ENCODE measurements at regions not wholly inside any gene's neighbourhood (a gene's known extent, or its start where the extent isn't known, plus 50 kb on each side); places are given as distances from the start of the nearest gene placed in this dataset.

DNA sequence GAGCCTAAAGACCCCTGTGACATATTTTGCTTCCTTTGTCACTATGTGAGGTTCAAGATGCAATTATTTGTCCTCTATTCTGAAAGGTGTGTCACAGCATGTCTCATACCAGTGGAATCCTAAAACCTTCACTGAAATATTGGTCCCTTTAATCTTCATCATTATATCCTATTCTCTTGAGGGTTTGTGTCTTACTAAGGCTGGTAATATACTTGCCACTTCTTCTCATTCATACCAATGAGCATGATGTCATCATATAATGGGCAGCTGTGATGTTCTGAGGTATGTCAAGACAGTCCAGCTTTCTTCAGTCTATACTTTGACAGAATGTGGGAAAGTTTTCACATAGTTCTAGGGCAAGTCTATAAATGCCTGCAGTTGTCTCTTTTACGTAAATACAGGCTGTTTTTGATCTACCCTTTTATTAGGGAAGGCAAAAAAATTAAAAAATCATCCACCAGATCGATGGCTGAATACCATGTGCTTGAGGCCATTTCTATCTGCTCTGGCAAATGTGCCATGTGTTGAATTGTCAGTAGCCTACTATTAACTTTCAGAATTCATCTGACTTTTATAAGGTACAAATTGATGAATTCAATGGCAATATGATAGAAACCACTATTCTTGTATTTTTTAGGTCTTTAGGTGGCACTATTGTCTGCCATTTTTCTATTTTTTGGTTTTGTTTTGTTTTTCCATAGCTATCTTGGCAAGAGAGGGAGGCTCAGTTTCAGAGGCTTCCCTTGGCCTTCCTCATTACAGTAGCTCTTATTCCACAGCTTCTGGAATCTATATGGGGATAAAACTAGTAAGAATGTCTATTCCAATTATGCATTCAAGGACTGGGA, 209.0 kb downstream of the PPARGC1A start:
- no peak for ATAC-seq

DNA sequence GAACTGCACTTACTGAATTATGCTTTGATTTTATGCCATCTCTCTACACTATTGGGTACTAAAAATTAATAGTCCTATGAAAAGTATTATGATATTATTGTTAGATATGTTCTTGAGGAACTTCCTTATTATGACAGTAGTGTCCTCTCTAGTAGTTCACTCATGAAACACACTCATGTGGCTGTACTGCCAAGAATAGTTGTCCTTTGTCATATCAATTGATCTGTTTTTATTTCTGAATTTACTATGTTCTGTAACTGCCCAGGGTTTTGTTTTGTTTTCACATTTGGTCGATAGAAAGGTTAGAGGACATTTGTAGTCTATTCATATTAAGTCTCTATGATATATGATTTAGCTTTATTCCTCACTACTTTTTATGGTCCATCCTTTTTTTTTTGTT, 215.2 kb downstream of the PPARGC1A start:
- ATAC-seq: no peak
- intact Hi-C loops (cut with DNase I): no loop called here
- DNase-seq (ENCODE audit: missing footprints): no peak

More for the DNA sequence above, 209.0 kb downstream of the PPARGC1A start:
- intact Hi-C loops (cut with DNase I): loop anchor here (2.0 kb wide), 1 partner anchor 738 kb away; no protein-coding TSS in a partner anchor
- DNase-seq (ENCODE audit: missing footprints): no peak

DNA sequence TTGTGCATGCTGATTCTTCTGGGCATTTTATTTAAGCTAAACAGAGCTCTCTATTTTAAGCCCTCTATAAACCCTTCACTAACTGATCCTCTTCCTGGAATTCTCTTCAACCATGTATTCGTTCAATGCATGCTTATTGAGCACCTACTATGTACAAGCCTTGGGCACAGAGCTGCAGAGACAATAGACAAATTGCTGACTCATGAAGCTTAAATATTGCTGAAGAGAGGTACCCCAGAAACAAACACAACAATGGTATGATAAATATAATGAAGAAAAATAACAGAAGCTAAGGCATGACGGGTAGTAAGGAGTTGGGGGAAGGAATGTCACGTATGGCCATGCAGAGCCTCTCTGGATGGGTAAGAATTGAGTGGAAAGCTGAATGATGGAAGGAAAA, 222.2 kb downstream of the PPARGC1A start:
- DNase-seq (ENCODE audit: missing footprints): no peak
- ATAC-seq: no peak
- intact Hi-C loops (cut with DNase I): no loop called here

DNA sequence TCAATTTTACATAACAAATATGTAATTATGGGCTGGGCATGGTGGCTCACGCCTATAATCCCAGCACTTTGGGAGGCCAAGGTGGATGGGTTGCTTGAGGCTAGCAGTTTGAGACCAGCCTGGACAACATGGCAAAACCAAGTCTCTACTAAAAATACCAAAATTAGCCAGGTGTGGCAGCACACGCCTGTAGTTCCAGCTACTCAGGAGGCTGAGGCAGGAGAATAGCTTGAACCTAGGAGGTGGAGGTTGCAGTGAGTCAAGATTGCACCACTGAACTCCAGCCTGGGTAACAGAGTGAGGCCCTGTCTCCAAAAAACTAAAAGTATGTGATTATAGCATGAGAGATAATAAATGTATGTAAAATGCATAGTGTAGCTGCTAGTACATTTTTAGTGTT, 229.0 kb downstream of the PPARGC1A start:
- intact Hi-C loops (cut with DNase I): no loop called here
- no peak for ATAC-seq
- no peak for DNase-seq (ENCODE audit: missing footprints)

DNA sequence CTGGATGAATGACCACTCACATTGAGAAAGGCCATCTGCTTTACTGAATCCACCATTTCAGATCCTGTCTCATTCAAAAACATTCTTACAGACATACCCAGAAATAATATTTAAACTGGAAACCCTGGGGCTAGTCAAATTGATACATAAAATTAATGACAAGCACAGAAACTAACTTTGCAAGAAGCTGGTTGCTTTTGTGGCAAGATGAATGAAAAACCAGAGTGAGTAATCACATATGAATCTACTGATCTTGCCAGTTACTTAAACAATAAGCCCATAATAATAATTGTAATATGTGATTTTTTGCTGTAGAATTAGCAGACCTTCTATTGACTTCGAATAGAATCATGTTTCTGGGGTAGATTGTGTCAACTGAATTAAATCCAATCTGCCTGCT, 235.1 kb downstream of the PPARGC1A start:
- DNase-seq (ENCODE audit: missing footprints) (no peak), ATAC-seq (no peak)
- intact Hi-C loops (cut with DNase I): no loop called here

DNA sequence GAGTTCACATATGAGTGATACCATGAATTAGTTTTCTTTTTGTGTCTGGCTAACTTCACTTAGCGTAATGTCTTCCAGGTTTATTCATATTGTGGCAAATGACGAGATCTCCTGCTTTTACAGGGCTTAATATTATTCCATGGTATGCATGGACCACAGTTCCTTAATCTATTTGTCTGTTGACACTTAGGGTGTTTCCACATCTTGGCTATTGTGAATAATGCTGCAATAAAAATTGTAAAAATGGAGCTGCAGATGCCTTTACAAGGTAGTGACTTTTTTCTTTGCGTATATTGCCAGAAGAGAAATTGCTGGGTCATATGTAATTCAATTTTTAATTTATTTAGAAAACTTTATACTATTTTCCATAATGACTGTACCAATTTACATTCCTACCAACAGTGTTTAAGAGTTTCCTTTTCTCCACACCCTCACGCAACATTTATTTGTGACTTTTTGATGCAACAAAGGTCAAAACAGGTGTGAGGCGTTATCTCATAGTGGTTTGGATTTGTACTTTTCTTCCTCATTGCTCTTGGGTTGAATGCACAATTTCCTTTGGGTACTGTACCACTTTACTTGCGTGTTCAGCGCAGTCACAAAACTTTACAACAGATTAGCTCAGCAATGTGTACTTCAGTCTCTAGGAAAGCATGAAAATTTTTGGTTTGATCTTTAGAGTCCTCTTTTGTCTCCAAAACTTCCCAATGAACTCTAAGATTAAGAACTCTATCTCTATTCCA, 240.8 kb downstream of the PPARGC1A start:
- intact Hi-C loops (cut with DNase I): no loop called here
- ATAC-seq: no peak
- no peak for DNase-seq (ENCODE audit: missing footprints)

DNA sequence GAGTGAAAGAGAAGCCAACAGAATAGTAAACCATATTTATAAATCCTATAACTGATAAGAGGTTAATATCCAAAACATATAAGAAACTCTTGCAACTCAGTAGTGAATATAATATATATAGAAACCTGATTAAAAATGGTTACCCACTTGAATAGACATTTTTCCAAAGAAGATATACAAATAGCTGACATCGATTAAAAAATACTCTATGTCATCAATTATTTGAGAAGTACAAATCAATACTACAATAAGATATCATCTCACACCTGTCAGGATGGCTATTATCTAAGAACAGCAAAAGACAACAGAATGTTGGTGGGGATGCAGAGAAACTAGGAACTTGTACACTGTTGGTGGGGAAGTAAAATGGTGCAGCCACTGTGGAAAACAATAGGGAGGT, 254.4 kb downstream of the PPARGC1A start:
- DNase-seq (ENCODE audit: missing footprints) (no peak), ATAC-seq (no peak)
- intact Hi-C loops (cut with DNase I): no loop called here

DNA sequence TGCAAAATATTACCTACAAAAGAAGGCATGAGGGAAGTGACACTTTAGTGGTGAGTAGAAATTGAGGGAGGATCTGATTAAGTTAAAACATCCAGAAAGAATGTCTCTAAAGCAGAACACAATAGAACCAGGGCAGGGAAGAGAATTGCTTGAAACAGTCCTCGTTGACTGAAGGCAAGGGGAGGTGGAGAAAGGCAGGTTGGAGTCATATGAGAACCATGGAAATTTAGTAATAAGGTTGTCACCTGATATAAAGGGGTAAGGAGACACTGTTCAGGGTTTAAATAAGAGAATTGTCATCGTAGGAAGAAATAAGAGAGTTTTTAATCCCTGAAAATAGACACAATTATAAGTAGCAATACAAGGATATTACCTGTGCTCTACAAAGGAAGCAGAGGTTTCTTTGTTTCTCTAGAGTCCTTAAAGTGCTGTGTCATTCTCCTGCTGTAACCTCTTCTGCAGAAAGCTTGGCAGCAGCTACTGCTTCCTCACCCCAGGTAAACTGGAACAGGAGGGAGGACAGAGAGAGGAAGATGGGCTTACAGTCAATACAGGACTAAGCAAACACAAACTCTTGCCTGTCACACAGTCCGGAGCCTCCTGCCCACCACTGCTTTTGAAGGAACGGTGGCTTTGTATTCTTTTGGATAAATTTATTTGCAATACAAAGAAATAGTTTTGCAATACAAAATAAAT, 258.4 kb downstream of the PPARGC1A start:
- DNase-seq (ENCODE audit: missing footprints) (no peak), ATAC-seq (no peak)
- intact Hi-C loops (cut with DNase I): no loop called here

DNA sequence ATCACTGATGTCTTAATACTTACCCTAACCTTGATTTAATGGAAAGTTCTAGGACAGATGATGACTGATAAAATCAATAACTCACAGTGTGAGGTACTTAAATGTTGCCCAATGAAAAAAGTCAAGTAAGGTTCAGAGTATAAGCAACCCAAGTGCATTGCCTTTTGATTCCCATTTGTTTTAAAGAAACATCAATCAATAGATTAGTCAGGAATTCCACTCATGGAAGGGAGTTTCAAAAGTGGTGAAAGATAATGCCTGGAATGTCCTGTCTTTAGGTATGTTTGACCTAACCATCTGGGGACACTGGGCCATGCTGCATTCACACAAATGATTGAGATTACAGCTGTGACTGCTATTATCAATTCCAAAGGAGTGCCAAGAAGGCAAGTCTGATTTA, 259.7 kb downstream of the PPARGC1A start:
- no peak for ATAC-seq
- no peak for DNase-seq (ENCODE audit: missing footprints)
- intact Hi-C loops (cut with DNase I): no loop called here

DNA sequence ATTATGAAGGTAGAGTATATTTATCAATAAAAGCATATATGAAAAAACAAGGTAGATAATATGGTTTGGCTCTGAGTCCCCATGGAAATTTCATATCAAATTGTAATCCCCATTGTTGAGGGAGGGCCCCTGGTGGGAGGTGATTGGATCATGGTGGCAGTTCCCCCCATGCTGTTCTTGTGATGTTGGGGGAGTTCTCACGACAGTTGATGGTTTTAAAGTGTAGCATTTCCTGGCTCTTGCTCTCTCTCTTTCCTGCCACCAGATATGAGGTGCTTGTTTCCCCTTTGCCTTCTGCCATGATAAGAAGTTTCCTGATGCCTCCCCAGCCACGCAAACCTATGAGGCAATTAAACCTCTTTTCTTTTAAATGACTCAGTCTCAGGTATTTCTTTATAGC, 260.4 kb downstream of the PPARGC1A start:
- intact Hi-C loops (cut with DNase I): no loop called here
- no peak for DNase-seq (ENCODE audit: missing footprints)
- no peak for ATAC-seq

DNA sequence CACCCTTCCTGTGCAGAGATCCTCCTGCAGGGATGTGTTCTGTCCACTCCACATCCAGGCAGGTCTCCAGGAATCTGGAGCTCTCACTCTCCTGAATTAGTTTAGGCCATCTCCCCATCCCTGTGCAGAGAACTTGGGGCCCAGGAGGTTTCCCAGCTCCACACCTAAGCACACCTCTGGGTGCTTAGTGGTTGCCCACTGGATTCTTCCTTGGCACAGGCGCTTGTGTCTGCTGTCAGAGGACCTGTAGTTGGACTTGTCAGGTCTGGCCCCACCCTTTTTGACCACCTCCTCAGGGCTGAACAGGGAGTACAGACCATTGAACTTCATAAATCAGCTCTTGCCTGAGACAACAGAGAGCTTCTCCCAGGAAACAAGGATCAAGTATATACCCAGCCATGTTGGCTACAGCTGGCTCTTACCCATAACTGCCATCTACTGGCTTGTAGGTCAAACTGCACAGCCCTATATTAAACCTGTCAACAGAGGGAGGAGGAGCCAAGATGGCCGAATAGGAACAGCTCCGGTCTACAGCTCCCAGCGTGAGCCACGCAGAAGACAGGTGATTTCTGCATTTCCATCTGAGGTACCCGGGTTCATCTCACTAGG, 275.5 kb downstream of the PPARGC1A start:
- ATAC-seq (peak; percentile 52), DNase-seq (ENCODE audit: missing footprints) (no peak)
- intact Hi-C loops (cut with DNase I): loop anchor here (5.0 kb wide), 1 partner anchor 247 kb away; no protein-coding TSS in a partner anchor

DNA sequence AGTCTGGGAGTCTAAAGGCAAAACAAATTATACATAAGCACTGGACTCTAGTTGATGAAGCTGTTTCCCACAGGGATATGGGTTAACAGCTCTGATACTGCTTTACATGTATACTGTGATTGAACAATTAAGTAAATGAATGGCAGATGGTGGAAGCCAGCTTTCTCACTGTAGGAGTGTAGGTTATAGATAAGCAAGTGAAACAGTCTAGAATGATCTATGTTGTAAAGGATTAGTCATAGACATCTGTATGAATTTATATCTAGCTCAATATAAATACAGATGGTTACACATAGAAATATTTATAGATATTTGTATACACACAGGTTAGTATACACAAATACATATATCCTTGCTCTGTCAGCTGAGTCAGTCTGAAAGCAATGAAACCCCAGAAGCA, 276.1 kb downstream of the PPARGC1A start:
- DNase-seq (ENCODE audit: missing footprints): no peak
- ATAC-seq: no peak
- intact Hi-C loops (cut with DNase I): loop anchor here (5.0 kb wide), 1 partner anchor 246 kb away; no protein-coding TSS in a partner anchor

DNA sequence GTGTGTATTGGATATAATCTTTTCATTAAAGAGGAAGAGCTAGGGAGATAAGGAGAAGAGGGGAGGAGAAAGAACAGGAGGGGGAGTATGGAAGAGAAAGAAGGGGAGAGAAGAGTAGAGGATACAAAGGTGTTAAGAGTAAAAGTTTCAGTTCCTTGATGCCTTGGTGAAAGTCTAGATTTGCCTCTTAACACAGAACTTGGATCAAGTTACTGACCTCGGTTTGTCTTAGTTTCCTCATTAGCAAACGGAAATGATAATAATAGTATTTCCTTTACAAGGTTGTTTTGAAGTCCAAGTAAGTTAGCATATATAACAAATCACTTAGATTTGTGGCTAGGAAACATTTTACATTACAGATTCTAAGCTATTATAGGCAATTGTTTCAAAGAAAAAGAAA, 287.1 kb downstream of the PPARGC1A start:
- intact Hi-C loops (cut with DNase I): no loop called here
- no peak for ATAC-seq

DNA sequence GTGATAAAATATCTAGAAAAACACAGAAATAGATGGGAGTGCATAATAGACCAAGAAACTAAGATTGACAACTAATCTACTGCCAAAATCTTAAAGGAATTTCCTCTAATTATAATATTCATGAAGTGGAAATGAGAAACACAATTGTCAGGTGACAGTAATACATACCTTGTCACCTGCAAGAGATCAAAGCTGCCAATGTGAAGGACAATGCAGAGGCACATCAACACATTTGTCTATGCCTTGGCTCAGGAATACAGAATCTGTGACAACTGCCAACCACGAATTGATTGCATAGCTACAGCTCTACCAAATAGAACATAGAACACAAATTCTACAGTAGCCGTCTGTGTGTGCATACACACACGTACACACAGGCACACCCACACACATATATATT, 295.7 kb downstream of the PPARGC1A start:
- DNase-seq (ENCODE audit: missing footprints) (no peak), ATAC-seq (no peak)
- intact Hi-C loops (cut with DNase I): no loop called here

More for the DNA sequence above, 287.1 kb downstream of the PPARGC1A start:
- DNase-seq (ENCODE audit: missing footprints): no peak

DNA sequence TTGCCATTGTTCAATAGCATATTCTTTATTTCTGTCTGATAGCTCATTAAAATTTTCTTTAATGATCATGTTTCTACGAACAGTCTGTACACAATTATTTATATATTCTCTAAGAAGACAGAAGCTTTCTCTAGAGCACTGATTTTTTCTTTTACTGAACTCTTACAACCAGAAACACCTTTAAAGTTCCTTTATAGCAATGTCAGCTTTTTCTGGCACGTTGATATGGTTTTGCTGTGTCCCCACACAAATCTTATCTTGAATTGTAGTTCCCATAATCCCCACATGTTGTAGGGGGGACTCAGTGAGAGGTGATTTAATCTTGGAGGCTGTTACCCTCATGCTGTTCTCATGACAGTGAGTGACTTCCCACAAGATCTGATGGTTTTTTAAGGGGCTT, 299.4 kb downstream of the PPARGC1A start:
- no peak for ATAC-seq
- no peak for DNase-seq (ENCODE audit: missing footprints)
- intact Hi-C loops (cut with DNase I): no loop called here

DNA sequence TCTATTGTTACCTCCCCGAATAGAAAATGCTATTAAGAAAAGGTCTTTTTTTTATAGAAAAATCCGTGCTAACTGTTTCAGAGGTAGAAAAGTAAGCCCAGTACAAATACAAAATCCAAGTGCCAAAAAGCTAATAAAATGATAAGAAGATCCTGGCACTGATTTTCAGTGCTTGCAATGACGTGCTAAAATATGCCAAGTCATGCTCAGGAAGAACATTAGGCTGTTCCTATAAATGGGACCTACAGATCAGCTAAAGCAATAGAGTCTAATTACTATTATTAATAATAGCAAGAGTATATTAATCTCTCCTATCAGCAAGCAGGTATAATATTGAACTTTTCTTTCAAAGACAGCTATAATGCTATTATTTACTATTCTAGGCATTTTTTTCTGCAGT, 305.8 kb downstream of the PPARGC1A start:
- intact Hi-C loops (cut with DNase I): no loop called here
- DNase-seq (ENCODE audit: missing footprints) (no peak), ATAC-seq (no peak)

DNA sequence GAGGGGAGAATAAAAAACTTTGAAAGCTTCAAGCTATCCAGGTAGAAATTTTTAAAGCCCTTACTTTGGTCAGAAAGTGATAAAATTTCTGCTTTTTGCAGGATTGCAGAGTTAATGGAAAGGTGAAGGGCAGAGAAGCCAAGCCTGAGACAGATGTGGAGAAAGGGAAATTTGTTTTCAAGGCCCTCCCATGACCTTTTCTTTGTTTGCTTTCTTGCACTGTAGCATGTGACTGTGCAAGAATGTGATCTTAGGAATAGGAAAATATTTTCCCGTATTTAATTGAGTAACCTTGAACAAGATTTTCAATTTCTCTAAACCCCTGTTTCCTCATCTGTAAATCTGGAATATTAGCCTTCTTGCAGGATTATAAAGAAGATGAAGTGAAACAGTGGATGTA, 307.2 kb downstream of the PPARGC1A start:
- intact Hi-C loops (cut with DNase I): no loop called here
- ATAC-seq (no peak), DNase-seq (ENCODE audit: missing footprints) (no peak)

DNA sequence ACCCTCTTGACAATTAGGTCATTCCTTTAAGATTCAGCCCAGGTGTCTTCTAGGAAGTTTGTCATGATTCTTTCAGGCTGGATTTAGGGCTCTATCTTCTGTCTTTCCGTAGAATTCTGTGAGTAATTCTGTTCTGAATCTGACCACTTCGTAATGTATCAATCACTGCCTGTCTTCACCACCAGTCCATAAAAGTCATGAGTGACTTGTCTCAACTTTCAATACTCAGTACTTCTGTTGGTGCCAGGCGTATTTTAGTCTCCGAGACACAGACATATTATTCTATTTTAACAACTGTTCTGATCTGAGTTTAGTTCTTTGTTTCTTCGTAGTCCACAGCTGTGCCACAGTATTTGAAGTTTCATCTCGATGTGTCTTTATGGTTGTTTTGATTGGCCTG, 310.7 kb downstream of the PPARGC1A start:
- ATAC-seq: no peak

DNA sequence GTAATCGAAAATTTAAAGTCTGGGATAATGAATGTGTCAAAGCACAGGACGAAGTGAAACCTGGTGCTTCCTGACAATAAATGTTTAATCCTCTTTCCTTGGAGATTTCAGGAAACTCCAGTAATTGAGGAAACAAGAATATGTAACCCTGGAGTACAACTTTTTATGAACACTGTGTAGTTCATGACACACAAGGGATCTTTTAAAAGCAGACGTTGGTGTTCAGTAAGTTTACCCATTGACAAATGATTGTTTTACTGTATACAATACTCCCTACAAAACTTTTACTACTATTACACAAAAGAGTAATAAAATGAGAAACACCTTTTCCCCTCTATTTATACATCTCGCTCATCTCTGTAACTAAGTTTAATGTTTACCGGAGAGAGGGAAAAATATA, 312.4 kb downstream of the PPARGC1A start:
- DNase-seq (ENCODE audit: missing footprints): no peak
- intact Hi-C loops (cut with DNase I): no loop called here
- no peak for ATAC-seq

More for the DNA sequence above, 310.7 kb downstream of the PPARGC1A start:
- DNase-seq (ENCODE audit: missing footprints): no peak
- intact Hi-C loops (cut with DNase I): no loop called here

Measured in Right ventricle myocardium inferior (tissue), 1 donor.